OCI-LY7 (cell line): ENCODE measurements at regions not wholly inside any gene's neighbourhood (a gene's known extent, or its start where the extent isn't known, plus 50 kb on each side); places are given as distances from the start of the nearest gene placed in this dataset.

ENCODE experiments used
- CTCF ChIP-seq: fragments of 200-600 bp; sonication (generic); conservative IDR thresholded peaks from 2 replicates; pipeline ENCODE4 v1.5.1; 2014; ENCODE audit warnings: mild to moderate bottlenecking, antibody characterized with exemption, low read length, moderate library complexity, mixed read lengths
- EZH2phosphoT487 ChIP-seq: fragments of 200-600 bp; sonication (generic); IDR thresholded peaks from 2 replicates; pipeline ENCODE4 v1.6.1; 2018; ENCODE audit warnings: low read depth, borderline replicate concordance, mild to moderate bottlenecking, mixed run types, antibody characterized with exemption, low read length, moderate library complexity, mixed read lengths

GRCh38 chr20:24868396-24868927 lies 80.6 kb upstream of the CST7 start:
- TF ChIP-seq CTCF (no peak), EZH2phosphoT487 (no peak)
